Endothelial cell of umbilical vein (primary cell): ENCODE measurements at regions not wholly inside any gene's neighbourhood (a gene's known extent, or its start where the extent isn't known, plus 50 kb on each side); places are given as distances from the start of the nearest gene placed in this dataset.

Experiments used
- CTCF ChIP-seq, 2 donors: IDR thresholded peaks; 1 replicate in 1 of 2; 2 replicates in 1 of 2; pipeline ENCODE4 v1.5.1; 2011; ENCODE audit warnings: low read length in 2 of 2, mild to moderate bottlenecking in 2 of 2, moderate library complexity in 2 of 2, control low read depth in 1 of 2, inconsistent platforms in 1 of 2, low read depth in 1 of 2; ENCODE audit not compliant: insufficient read depth in 1 of 2; ENCODE audit errors: extremely low read depth in 1 of 2
- EZH2 ChIP-seq: IDR thresholded peaks from 2 replicates; pipeline ENCODE4 v1.6.1; 2012; ENCODE audit warnings: borderline replicate concordance, low read depth, mild to moderate bottlenecking, moderate library complexity, low read length, inconsistent platforms; ENCODE audit not compliant: severe bottlenecking
- POLR2AphosphoS5 ChIP-seq: IDR thresholded peaks from 2 replicates; pipeline ENCODE4 v1.6.1; 2012; ENCODE audit warnings: low read depth, mild to moderate bottlenecking, control low read depth, low read length, moderate library complexity; ENCODE audit not compliant: insufficient read depth

DNA sequence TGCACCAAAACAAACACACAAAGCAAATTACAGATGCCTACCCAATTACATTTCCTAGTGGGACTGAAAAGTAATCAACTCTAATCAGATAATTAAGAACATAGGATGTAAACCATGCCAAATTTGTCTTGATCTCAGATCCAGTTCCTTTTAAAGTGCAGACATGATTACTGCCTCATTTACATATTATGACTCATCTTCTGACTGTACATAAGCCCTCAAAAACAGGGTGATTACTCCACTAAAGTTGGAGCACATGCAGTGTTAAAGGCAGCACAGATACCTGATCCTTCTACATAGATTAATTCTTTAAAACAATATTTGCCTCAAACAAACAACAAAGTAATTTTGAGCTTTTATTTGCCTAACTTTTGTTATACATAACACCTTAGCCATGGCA, 337.2 kb downstream of the RPS29 start:
- no peak for TF ChIP-seq POLR2AphosphoS5
- TF ChIP-seq CTCF (IDR thresholded peaks at IDR 0.05; ENCODE audit: extremely low read depth in 1 of 2, insufficient read depth in 1 of 2, low read depth in 1 of 2, low read length in 2 of 2): no peak
- no peak for TF ChIP-seq EZH2
